GM12801 (cell line): ENCODE measurements at regions not wholly inside any gene's neighbourhood (a gene's known extent, or its start where the extent isn't known, plus 50 kb on each side); places are given as distances from the start of the nearest gene placed in this dataset.

Experiments used
- CTCF ChIP-seq: IDR thresholded peaks from one replicate; pipeline ENCODE4 v1.5.1; 2011; ENCODE audit warnings: control low read depth; ENCODE audit not compliant: insufficient read length; ENCODE audit errors: extremely low read depth

DNA sequence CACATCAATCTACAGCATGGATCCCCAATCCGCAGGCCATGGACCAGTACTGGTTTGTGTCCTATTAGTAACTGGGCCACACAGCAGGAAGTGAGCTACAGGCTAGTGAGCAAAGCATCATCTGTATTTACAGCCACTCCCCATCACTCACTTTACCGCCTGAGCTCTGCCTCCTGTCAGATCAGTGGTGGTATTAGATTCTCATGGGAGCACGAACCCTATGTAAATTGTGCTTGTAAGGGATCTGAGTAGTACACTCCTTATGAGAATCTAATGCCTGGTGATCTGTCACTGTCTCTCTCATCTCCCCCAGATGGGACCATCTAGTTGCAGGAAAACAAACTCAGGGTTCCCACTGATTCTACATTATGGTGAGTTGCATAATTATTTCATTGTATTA lies 212.7 kb upstream of the FAM174A start:
- no peak for TF ChIP-seq CTCF

GRCh38 chr5:100319885-100320284 lies 215.3 kb upstream of the FAM174A start:
- no peak for TF ChIP-seq CTCF

DNA sequence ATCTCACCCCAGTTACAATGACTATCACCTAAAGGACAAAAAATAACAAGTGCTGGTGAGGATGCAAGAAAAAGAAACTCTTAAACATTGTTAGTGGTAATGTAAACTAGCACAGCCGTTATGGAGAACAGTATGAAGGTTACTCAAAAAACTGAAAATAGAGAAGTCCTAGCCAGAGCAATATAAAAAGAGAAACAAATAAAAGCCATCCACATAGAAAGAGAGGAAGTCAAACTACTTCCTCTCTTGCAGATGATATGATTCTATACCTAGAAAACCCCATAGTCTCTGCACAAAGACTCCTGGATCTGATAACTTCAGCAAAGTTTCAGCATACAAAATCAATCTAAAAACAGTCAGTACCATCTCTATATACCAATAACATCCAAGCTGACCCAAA lies 221.5 kb upstream of the FAM174A start:
- no peak for TF ChIP-seq CTCF

GRCh38 chr5:100311806-100312205 lies 223.4 kb upstream of the FAM174A start:
- TF ChIP-seq CTCF = no peak

- no peak for TF ChIP-seq CTCF
Observed at GRCh38 chr5:100306000-100306399, 229.2 kb upstream of the FAM174A start.

GRCh38 chr5:100303216-100303615 lies 232.0 kb upstream of the FAM174A start:
- no peak for TF ChIP-seq CTCF

DNA sequence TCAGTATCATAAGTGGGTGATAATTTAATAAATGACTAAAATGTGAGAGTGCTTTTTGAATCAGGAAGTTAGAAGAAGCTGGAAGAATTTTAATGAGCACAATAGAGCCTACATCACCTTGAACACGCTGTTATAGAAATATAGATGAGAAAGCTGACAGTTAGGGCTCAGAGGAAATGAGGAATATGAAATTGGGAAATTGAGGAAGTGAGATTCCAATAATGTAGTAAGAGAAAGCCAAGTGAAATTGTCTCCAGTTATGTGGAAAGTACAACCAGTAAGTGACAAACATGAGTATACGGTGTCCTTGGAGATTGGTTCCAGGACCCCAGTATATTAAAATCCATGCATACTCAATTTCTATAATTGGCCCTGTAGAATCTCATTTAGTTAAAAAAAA lies 235.9 kb upstream of the FAM174A start:
- TF ChIP-seq CTCF = no peak

- TF ChIP-seq CTCF = no peak
Observed at GRCh38 chr5:100276071-100276470, 259.1 kb upstream of the FAM174A start.
